Right atrium auricular region (tissue), 2 donors: ENCODE measurements at regions not wholly inside any gene's neighbourhood (a gene's known extent, or its start where the extent isn't known, plus 50 kb on each side); places are given as distances from the start of the nearest gene placed in this dataset.
"Not testable (repeated sequence)": the region's sequence is repeated elsewhere in the genome, so short reads cannot be mapped to it uniquely, and the experiment has no call there.

ENCODE experiments used
- DNase-seq: peaks from one replicate; pipeline ENCODE4 v3.0.0-alpha.2; 2019; ENCODE audit warnings: low spot score
- H3K27ac ChIP-seq, 2 donors: fragments of 200-600 bp; sonication (generic); 1 replicate in 1 of 2; 2 replicates in 1 of 2; pipeline ENCODE4 v1.5.1; 2016 to 2019
- H3K27me3 ChIP-seq, 2 donors: fragments of 200-600 bp; sonication (generic); one replicate each; pipeline versions ENCODE4 v1.5.1 to v1.6.0; 2017 to 2019
- H3K36me3 ChIP-seq: fragments of 200-600 bp; sonication (generic); one replicate; pipeline ENCODE4 v1.5.1; 2016
- H3K4me1 ChIP-seq, 2 donors: fragments of 200-600 bp; sonication (generic); one replicate each; pipeline versions ENCODE4 v1.5.1 to v1.6.0; 2017 to 2019
- H3K4me3 ChIP-seq, 2 donors: fragments of 200-600 bp; sonication (generic); 1 replicate in 1 of 2; 2 replicates in 1 of 2; pipeline ENCODE4 v1.5.1; 2017 to 2019; ENCODE audit warnings: mild to moderate bottlenecking in 1 of 2, moderate library complexity in 1 of 2
- H3K9me3 ChIP-seq, 2 donors: fragments of 200-600 bp; sonication (generic); one replicate each; pipeline ENCODE4 v1.5.1; 2019
- CTCF ChIP-seq, 2 donors: fragments of 200-600 bp; sonication (generic); IDR thresholded peaks; one replicate each; pipeline ENCODE4 v1.5.1; 2019; ENCODE audit warnings: antibody characterized with exemption in 2 of 2

GRCh38 chr2:154565433-154565832 is 133.1 kb upstream of the KCNJ3 start:
- Histone ChIP-seq H3K27ac (no peak overlapping the region), H3K36me3 (no peaks in the 10 kb centered on the region), H3K27me3 (no peaks in the 10 kb centered on the region), H3K4me3 (no peak overlapping the region), H3K9me3 (peaks cover 0 to 25% of the 10 kb centered on the region in 2 donors), H3K4me1 (no peaks in the 10 kb centered on the region)
- DNase-seq, result no peak
- no peak for TF ChIP-seq CTCF (IDR thresholded peaks at IDR 0.05)

GRCh38 chr2:154568413-154568812 is 130.1 kb upstream of the KCNJ3 start:
- H3K27me3 ChIP-seq, result no peaks in the 10 kb centered on the region
- no peaks in the 10 kb centered on the region for H3K36me3 ChIP-seq
- peaks cover 0 to 25% of the 10 kb centered on the region in 2 donors for H3K9me3 ChIP-seq
- no peak overlapping the region for H3K4me3 ChIP-seq
- no peak for TF ChIP-seq CTCF (IDR thresholded peaks at IDR 0.05)
- no peaks in the 10 kb centered on the region for H3K4me1 ChIP-seq
- H3K27ac ChIP-seq, result no peak overlapping the region
- DNase-seq, result no peak

- no peak for DNase-seq
- H3K27ac ChIP-seq, result no peak overlapping the region
- H3K4me3 ChIP-seq, result no peak overlapping the region
- no peaks in the 10 kb centered on the region for H3K36me3 ChIP-seq
- H3K9me3 ChIP-seq, result peaks cover 0 to 14% of the 10 kb centered on the region in 2 donors
- no peaks in the 10 kb centered on the region for H3K4me1 ChIP-seq
- TF ChIP-seq CTCF (IDR thresholded peaks at IDR 0.05), result no peak
- no peaks in the 10 kb centered on the region for H3K27me3 ChIP-seq
Observed at GRCh38 chr2:154570501-154570900, 128.0 kb upstream of the KCNJ3 start.

GRCh38 chr2:154576699-154577098 is 121.8 kb upstream of the KCNJ3 start:
- H3K27me3 ChIP-seq, H3K27ac ChIP-seq, H3K36me3 ChIP-seq, H3K4me3 ChIP-seq, H3K9me3 ChIP-seq, DNase-seq, H3K4me1 ChIP-seq: not testable (repeated sequence)

GRCh38 chr2:154577390-154577789 is 121.1 kb upstream of the KCNJ3 start:
- Histone ChIP-seq H3K4me3 (no peak overlapping the region), H3K4me1 (no peaks in the 10 kb centered on the region), H3K27ac (no peak overlapping the region), H3K36me3 (no peaks in the 10 kb centered on the region), H3K9me3 (peaks cover 5 to 8% of the 10 kb centered on the region in 2 donors), H3K27me3 (no peaks in the 10 kb centered on the region)
- DNase-seq, result no peak
- no peak for TF ChIP-seq CTCF (IDR thresholded peaks at IDR 0.05)

GRCh38 chr2:154580767-154581166 is 117.7 kb upstream of the KCNJ3 start:
- no peak for DNase-seq
- H3K4me3 ChIP-seq, result no peak overlapping the region
- TF ChIP-seq CTCF (IDR thresholded peaks at IDR 0.05), result no peak
- no peaks in the 10 kb centered on the region for H3K36me3 ChIP-seq
- H3K9me3 ChIP-seq, result peaks cover 5 to 8% of the 10 kb centered on the region in 2 donors
- no peaks in the 10 kb centered on the region for H3K4me1 ChIP-seq
- no peaks in the 10 kb centered on the region for H3K27me3 ChIP-seq
- H3K27ac ChIP-seq, result no peak overlapping the region

GRCh38 chr2:154582694-154583093 is 115.8 kb upstream of the KCNJ3 start:
- not testable (repeated sequence) for H3K27ac ChIP-seq, H3K27me3 ChIP-seq, H3K4me3 ChIP-seq, H3K36me3 ChIP-seq, DNase-seq, H3K9me3 ChIP-seq, H3K4me1 ChIP-seq

GRCh38 chr2:154583274-154583673 is 115.2 kb upstream of the KCNJ3 start:
- not testable (repeated sequence) for H3K36me3 ChIP-seq, H3K4me1 ChIP-seq, H3K27me3 ChIP-seq, DNase-seq, H3K27ac ChIP-seq, H3K9me3 ChIP-seq, H3K4me3 ChIP-seq
